Astrocyte (in vitro differentiated cells and primary cell): ENCODE measurements at regions not wholly inside any gene's neighbourhood (a gene's known extent, or its start where the extent isn't known, plus 50 kb on each side); places are given as distances from the start of the nearest gene placed in this dataset.

Experiments used
- DNase-seq: peaks from one replicate; pipeline ENCODE4 v3.0.0-alpha.2; 2010; ENCODE audit warnings: low read depth
- FAIRE-seq: peaks from 2 replicates; lab custom pipeline; 2011; peaks lifted over from hg19 to GRCh38; lab: Jason Lieb, UNC
- H2AFZ ChIP-seq: 2 replicates; pipeline ENCODE4 v1.6.0; 2012; ENCODE audit warnings: low read depth, low read length, inconsistent platforms
- H3K27ac ChIP-seq: 2 replicates; pipeline ENCODE4 v1.5.1; 2011; ENCODE audit warnings: low read depth, low read length, inconsistent platforms
- H3K27me3 ChIP-seq: 2 replicates; pipeline ENCODE4 v1.6.0; 2011; ENCODE audit warnings: low read length, inconsistent platforms; ENCODE audit not compliant: insufficient read depth
- H3K36me3 ChIP-seq: 2 replicates; pipeline ENCODE4 v1.5.1; 2011; ENCODE audit warnings: low read length, inconsistent platforms; ENCODE audit not compliant: insufficient read depth
- H3K4me1 ChIP-seq: 2 replicates; pipeline ENCODE4 v1.5.1; 2011; ENCODE audit warnings: low read length, inconsistent platforms; ENCODE audit not compliant: insufficient read depth
- H3K4me2 ChIP-seq: 2 replicates; pipeline ENCODE4 v1.6.0; 2012; ENCODE audit warnings: low read length, inconsistent platforms
- H3K4me3 ChIP-seq: 2 replicates; pipeline ENCODE4 v1.5.1; 2011; ENCODE audit warnings: low read depth, mild to moderate bottlenecking, low read length, inconsistent platforms; ENCODE audit not compliant: insufficient read depth
- H3K79me2 ChIP-seq: 2 replicates; pipeline ENCODE4 v1.6.0; 2012; ENCODE audit warnings: mild to moderate bottlenecking, low read length, inconsistent platforms; ENCODE audit not compliant: insufficient read depth
- H3K9ac ChIP-seq: 2 replicates; pipeline ENCODE4 v1.6.0; 2012; ENCODE audit warnings: mild to moderate bottlenecking, low read length, inconsistent platforms
- H3K9me3 ChIP-seq: 2 replicates; pipeline ENCODE4 v1.5.1; 2012; ENCODE audit warnings: low read depth, mild to moderate bottlenecking, low read length, inconsistent platforms; ENCODE audit not compliant: insufficient read depth
- H4K20me1 ChIP-seq: 2 replicates; pipeline ENCODE4 v1.6.0; 2012; ENCODE audit warnings: low read length, inconsistent platforms; ENCODE audit not compliant: insufficient read depth
- H3K27ac Mint-ChIP-seq: one replicate; pipeline ENCODE4 v1.8.0; 2021; ENCODE audit warnings: mild to moderate bottlenecking, mixed read lengths; ENCODE audit not compliant: unreplicated experiment
- H3K27me3 Mint-ChIP-seq: one replicate; pipeline ENCODE4 v1.8.0; 2021; ENCODE audit warnings: low read depth, mixed read lengths; ENCODE audit not compliant: unreplicated experiment
- H3K36me3 Mint-ChIP-seq: one replicate; pipeline ENCODE4 v1.8.0; 2021; ENCODE audit warnings: low read depth, mixed read lengths; ENCODE audit not compliant: unreplicated experiment
- H3K4me1 Mint-ChIP-seq: one replicate; pipeline ENCODE4 v1.8.0; 2021; ENCODE audit warnings: low read depth, mixed read lengths; ENCODE audit not compliant: unreplicated experiment
- H3K4me3 Mint-ChIP-seq: one replicate; pipeline ENCODE4 v1.8.0; 2021; ENCODE audit warnings: mild to moderate bottlenecking, moderate library complexity, mixed read lengths; ENCODE audit not compliant: unreplicated experiment
- H3K9me3 Mint-ChIP-seq: one replicate; pipeline ENCODE4 v1.8.0; 2021; ENCODE audit warnings: mild to moderate bottlenecking, mixed read lengths; ENCODE audit not compliant: unreplicated experiment
- CTCF ChIP-seq: IDR thresholded peaks from 2 replicates; pipeline ENCODE4 v1.5.1; 2011; ENCODE audit warnings: low read depth, mild to moderate bottlenecking, inconsistent platforms, low read length, moderate library complexity; ENCODE audit not compliant: insufficient read depth
- EZH2 ChIP-seq: IDR thresholded peaks from 2 replicates; pipeline ENCODE4 v1.6.1; 2012; ENCODE audit warnings: mild to moderate bottlenecking, low read length, inconsistent platforms; ENCODE audit not compliant: insufficient read depth

DNA sequence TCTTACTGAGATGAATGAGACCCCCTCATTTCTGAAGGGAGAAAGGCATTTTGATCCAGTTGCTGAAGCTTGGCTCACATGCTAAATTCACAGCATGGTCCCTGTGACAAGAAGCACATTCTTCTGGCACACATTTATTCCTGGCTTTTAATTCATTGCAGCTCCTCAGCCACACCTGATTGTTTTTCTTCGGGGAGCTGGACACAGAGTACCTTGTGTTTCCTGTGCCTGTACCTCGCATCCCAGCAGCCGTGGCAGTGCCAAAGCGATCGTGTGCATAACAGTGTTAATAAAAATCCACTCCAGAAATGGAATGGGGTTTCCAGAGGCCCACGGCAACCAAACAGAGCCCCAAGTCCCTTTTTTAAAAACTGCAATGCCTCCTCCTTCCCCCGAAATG is 615.3 kb upstream of the MGMT start:
- no peak for FAIRE-seq
- H3K4me3 ChIP-seq, result no peak overlapping the region
- Mint-ChIP-seq H3K4me3 (no peak overlapping the region), H3K9me3 (no peaks in the 10 kb centered on the region), H3K27me3 (peaks cover 34% of the 10 kb centered on the region), H3K27ac (no peak overlapping the region), H3K36me3 (no peaks in the 10 kb centered on the region), H3K4me1 (peaks cover 5% of the 10 kb centered on the region)
- H3K9me3 ChIP-seq, result peaks cover 2% of the 10 kb centered on the region
- no peaks in the 10 kb centered on the region for H3K4me1 ChIP-seq
- H3K27me3 ChIP-seq, result no peaks in the 10 kb centered on the region
- H4K20me1 ChIP-seq, result no peaks in the 10 kb centered on the region
- no peak for TF ChIP-seq EZH2
- TF ChIP-seq CTCF, result no peak
- DNase-seq, result no peak
- H3K36me3 ChIP-seq, result no peaks in the 10 kb centered on the region
- H2AFZ ChIP-seq, result no peak overlapping the region
- H3K4me2 ChIP-seq, result no peak overlapping the region
- H3K9ac ChIP-seq, result no peak overlapping the region
- H3K79me2 ChIP-seq, result no peaks in the 10 kb centered on the region
- no peak overlapping the region for H3K27ac ChIP-seq

GRCh38 chr10:128852449-128852848 is 614.6 kb upstream of the MGMT start:
- Histone ChIP-seq H2AFZ (no peak overlapping the region), H4K20me1 (no peaks in the 10 kb centered on the region), H3K36me3 (no peaks in the 10 kb centered on the region), H3K4me1 (no peaks in the 10 kb centered on the region), H3K27ac (no peak overlapping the region), H3K9me3 (peaks cover 2% of the 10 kb centered on the region), H3K4me3 (no peak overlapping the region), H3K4me2 (no peak overlapping the region), H3K27me3 (no peaks in the 10 kb centered on the region), H3K9ac (no peak overlapping the region), H3K79me2 (no peaks in the 10 kb centered on the region)
- Mint-ChIP-seq H3K27ac (no peak overlapping the region), H3K4me1 (peaks cover 5% of the 10 kb centered on the region), H3K27me3 (peaks cover 34% of the 10 kb centered on the region), H3K36me3 (no peaks in the 10 kb centered on the region), H3K4me3 (no peak overlapping the region), H3K9me3 (no peaks in the 10 kb centered on the region)
- FAIRE-seq (no peak), DNase-seq (no peak)
- no peak for TF ChIP-seq EZH2

DNA sequence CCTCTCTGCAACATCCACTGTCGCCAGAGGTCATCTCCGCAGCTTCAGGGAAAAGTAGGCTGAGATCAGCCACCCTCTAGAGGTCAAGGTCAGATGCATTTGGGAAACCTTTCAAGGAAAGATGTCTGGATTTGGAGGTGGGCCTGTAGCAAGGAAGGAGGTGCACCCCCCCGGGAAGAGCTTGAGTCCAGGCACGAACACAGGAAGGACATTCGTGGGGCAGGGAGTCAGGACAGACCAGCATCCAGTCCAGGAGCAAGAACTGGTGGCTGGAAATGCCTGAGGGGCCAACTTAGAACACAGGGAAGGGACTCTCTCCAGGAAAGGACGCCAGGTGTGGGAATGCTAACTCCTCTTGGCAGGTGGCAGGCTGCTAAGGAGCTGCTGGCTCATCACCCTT is 614.1 kb upstream of the MGMT start:
- no peak for FAIRE-seq
- no peak overlapping the region for H3K27ac Mint-ChIP-seq
- H4K20me1 ChIP-seq, result no peaks in the 10 kb centered on the region
- H3K36me3 ChIP-seq, result no peaks in the 10 kb centered on the region
- H3K9me3 Mint-ChIP-seq, result no peaks in the 10 kb centered on the region
- no peaks in the 10 kb centered on the region for H3K79me2 ChIP-seq
- H3K4me3 ChIP-seq, result no peak overlapping the region
- no peaks in the 10 kb centered on the region for H3K36me3 Mint-ChIP-seq
- H3K4me2 ChIP-seq, result no peak overlapping the region
- TF ChIP-seq EZH2, result no peak
- TF ChIP-seq CTCF, result no peak
- H3K9me3 ChIP-seq, result peaks cover 2% of the 10 kb centered on the region
- no peaks in the 10 kb centered on the region for H3K27me3 ChIP-seq
- no peak overlapping the region for H3K27ac ChIP-seq
- no peaks in the 10 kb centered on the region for H3K4me1 ChIP-seq
- no peak for DNase-seq
- H3K4me3 Mint-ChIP-seq, result no peak overlapping the region
- H3K27me3 Mint-ChIP-seq, result peaks cover 34% of the 10 kb centered on the region
- H3K9ac ChIP-seq, result no peak overlapping the region
- no peak overlapping the region for H2AFZ ChIP-seq
- H3K4me1 Mint-ChIP-seq, result peaks cover 5% of the 10 kb centered on the region
